ENCODE measurements at regions not wholly inside any gene's neighbourhood (a gene's known extent, or its start where the extent isn't known, plus 50 kb on each side); places are given as distances from the start of the nearest gene placed in this dataset.

- no peaks in the 10 kb centered on the region for H3K4me1 Mint-ChIP-seq
- ATAC-seq (replicated peaks) = no peak
Observed at GRCh38 chr3:34957677-34958076, 681.6 kb upstream of the ARPP21 start.

GRCh38 chr3:34969513-34969912 lies 669.8 kb upstream of the ARPP21 start:
- H3K9me3 Mint-ChIP-seq = no peaks in the 10 kb centered on the region
- no peak overlapping the region for H3K27ac Mint-ChIP-seq
- no peak for DNase-seq
- no peaks in the 10 kb centered on the region for H3K4me1 Mint-ChIP-seq
- ATAC-seq (replicated peaks) = no peak
- H3K4me3 Mint-ChIP-seq = no peak overlapping the region
- no peaks in the 10 kb centered on the region for H3K27me3 Mint-ChIP-seq
- no peaks in the 10 kb centered on the region for H3K36me3 Mint-ChIP-seq

More at GRCh38 chr3:34957677-34958076, 681.6 kb upstream of the ARPP21 start:
- no peak for DNase-seq
- Mint-ChIP-seq H3K9me3 (no peaks in the 10 kb centered on the region), H3K27ac (no peak overlapping the region), H3K36me3 (no peaks in the 10 kb centered on the region), H3K27me3 (no peaks in the 10 kb centered on the region), H3K4me3 (no peak overlapping the region)

DNA sequence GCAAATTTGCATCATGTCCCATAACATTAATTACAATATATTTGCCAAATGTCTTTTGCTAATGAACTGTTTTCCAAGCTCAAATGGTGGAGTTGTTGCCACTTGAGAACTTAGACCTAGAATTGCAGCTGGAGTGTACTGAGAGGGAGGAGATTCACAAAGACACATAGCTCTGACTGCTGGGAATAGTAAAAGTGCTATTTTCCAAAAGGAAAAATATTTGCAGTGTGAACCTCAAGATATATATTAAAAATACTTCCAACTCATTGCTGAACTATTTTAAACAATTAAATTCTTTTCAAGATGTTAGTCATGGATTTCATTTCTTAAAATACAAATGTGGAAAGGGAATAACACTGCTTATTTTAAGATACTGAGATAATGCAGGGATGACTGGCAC lies 666.8 kb upstream of the ARPP21 start:
- no peak overlapping the region for H3K4me3 Mint-ChIP-seq
- H3K27me3 Mint-ChIP-seq = no peaks in the 10 kb centered on the region
- no peaks in the 10 kb centered on the region for H3K36me3 Mint-ChIP-seq
- ATAC-seq (replicated peaks) (no peak), DNase-seq (no peak)
- H3K9me3 Mint-ChIP-seq = peaks cover 3 to 4% of the 10 kb centered on the region in 2 donors
- H3K27ac Mint-ChIP-seq = no peak overlapping the region
- no peaks in the 10 kb centered on the region for H3K4me1 Mint-ChIP-seq

DNA sequence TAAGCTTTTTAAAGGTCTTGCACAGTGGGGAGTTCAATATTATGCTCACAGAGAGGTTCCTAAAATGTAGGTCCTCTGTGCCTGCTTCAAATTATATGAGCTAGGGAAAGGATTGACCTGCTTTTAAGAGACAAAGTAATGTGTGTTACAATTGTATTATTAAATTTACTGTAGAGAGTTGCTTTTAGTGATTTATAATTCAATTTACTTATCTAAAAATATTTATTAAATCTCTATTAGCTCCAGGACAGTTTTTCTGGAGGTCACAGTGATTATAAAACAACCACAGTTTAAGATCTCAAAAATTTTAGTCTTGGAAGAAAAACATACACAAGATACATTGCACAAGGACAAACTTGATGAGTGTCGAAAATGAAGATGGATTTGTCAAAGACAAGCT lies 665.7 kb upstream of the ARPP21 start:
- no peak for ATAC-seq (replicated peaks)
- no peak overlapping the region for H3K27ac Mint-ChIP-seq
- H3K4me1 Mint-ChIP-seq = no peaks in the 10 kb centered on the region
- DNase-seq = no peak
- H3K36me3 Mint-ChIP-seq = no peaks in the 10 kb centered on the region
- no peak overlapping the region for H3K4me3 Mint-ChIP-seq
- no peaks in the 10 kb centered on the region for H3K27me3 Mint-ChIP-seq
- H3K9me3 Mint-ChIP-seq = peaks cover 3 to 4% of the 10 kb centered on the region in 2 donors

DNA sequence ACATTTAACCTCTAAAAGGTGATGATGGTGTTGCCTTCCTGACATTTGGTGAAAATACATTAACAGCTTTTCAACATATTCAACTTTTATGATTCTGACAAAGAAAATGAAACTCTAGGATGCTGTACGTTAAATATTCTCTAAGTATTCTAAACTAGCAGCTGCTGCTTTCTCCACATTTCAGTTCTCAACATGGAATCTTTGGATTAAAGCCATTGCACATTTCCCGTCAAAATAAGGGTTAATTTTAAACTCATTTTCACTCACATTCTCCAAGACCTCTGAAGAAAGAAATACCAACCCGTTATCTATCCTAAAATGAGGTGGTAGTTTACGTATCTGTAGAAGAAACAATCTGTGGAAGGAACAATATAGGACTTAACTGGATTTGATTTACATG lies 655.7 kb upstream of the ARPP21 start:
- ATAC-seq (replicated peaks) = no peak
- Mint-ChIP-seq H3K9me3 (peaks cover 0 to 3% of the 10 kb centered on the region in 2 donors), H3K36me3 (no peaks in the 10 kb centered on the region), H3K27ac (no peak overlapping the region), H3K27me3 (no peaks in the 10 kb centered on the region), H3K4me3 (no peak overlapping the region), H3K4me1 (no peaks in the 10 kb centered on the region)
- DNase-seq = no peak

- no peaks in the 10 kb centered on the region for H3K36me3 Mint-ChIP-seq
- H3K4me1 Mint-ChIP-seq = no peaks in the 10 kb centered on the region
- peaks cover 0 to 2% of the 10 kb centered on the region in 2 donors for H3K9me3 Mint-ChIP-seq
- no peaks in the 10 kb centered on the region for H3K27me3 Mint-ChIP-seq
- ATAC-seq (replicated peaks) = no peak
- no peak overlapping the region for H3K4me3 Mint-ChIP-seq
- H3K27ac Mint-ChIP-seq = no peak overlapping the region
- DNase-seq = no peak
Observed at GRCh38 chr3:34988296-34988695, 651.0 kb upstream of the ARPP21 start.

GRCh38 chr3:34995796-34996430 lies 643.4 kb upstream of the ARPP21 start:
- Mint-ChIP-seq H3K9me3 (peaks cover 0 to 1% of the 10 kb centered on the region in 2 donors), H3K27me3 (no peaks in the 10 kb centered on the region), H3K4me1 (no peaks in the 10 kb centered on the region), H3K4me3 (no peak overlapping the region), H3K27ac (no peak overlapping the region), H3K36me3 (no peaks in the 10 kb centered on the region)
- no peak for ATAC-seq (replicated peaks)
- DNase-seq = no peak

GRCh38 chr3:34998902-34999301 lies 640.4 kb upstream of the ARPP21 start:
- H3K4me3 Mint-ChIP-seq = no peak overlapping the region
- no peaks in the 10 kb centered on the region for H3K36me3 Mint-ChIP-seq
- peaks cover 0 to 1% of the 10 kb centered on the region in 2 donors for H3K9me3 Mint-ChIP-seq
- no peaks in the 10 kb centered on the region for H3K4me1 Mint-ChIP-seq
- no peak overlapping the region for H3K27ac Mint-ChIP-seq
- ATAC-seq (replicated peaks) (no peak), DNase-seq (no peak)
- no peaks in the 10 kb centered on the region for H3K27me3 Mint-ChIP-seq

DNA sequence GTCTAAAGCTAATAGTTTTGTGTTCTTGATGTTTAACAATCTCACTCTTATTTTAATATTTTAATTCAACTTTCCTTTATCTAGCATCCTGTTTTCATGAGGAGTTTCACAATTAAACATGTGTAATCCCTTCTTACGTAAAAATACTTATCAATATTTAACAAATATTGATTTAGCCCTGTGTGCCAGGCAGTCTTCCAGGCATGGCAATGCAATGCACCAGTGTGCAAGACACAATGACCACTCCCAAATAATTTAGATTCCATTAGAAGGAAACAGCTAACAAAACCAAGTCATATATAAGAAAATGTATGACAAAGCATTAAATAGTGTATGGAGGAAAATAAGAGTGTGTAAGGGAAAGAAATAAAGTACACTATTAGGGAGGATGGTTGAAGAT lies 627.1 kb upstream of the ARPP21 start:
- no peak overlapping the region for H3K27ac Mint-ChIP-seq
- H3K27me3 Mint-ChIP-seq = no peaks in the 10 kb centered on the region
- no peak overlapping the region for H3K4me3 Mint-ChIP-seq
- H3K36me3 Mint-ChIP-seq = no peaks in the 10 kb centered on the region
- H3K4me1 Mint-ChIP-seq = peaks cover 0 to 2% of the 10 kb centered on the region in 2 donors
- H3K9me3 Mint-ChIP-seq = peaks cover 0 to 3% of the 10 kb centered on the region in 2 donors
- DNase-seq (no peak), ATAC-seq (replicated peaks) (no peak)

DNA sequence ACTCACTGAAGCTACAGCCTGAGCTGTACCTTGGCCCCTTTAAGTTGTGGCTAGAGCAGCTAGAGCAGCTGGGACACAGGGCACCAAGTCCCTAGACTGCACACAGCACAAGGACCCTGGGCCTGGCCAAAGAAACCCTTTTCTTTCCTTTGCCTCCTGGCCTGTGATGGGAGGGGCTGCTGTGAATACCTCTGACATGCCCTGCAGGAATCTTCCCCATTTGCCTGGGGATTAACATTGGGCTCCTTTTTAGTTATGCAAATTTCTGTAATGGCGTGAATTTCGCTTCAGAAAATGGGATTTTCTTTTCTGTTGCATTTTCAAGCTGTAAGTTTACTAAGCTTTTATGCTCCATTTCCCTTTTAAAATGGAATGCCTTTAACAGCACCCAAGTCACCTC lies 611.2 kb upstream of the ARPP21 start:
- no peak for DNase-seq
- Mint-ChIP-seq H3K27me3 (no peaks in the 10 kb centered on the region), H3K4me1 (no peaks in the 10 kb centered on the region), H3K36me3 (peaks cover 0 to 3% of the 10 kb centered on the region in 2 donors), H3K9me3 (peaks cover 17 to 18% of the 10 kb centered on the region in 2 donors), H3K4me3 (no peak overlapping the region), H3K27ac (no peak overlapping the region)
- ATAC-seq (replicated peaks) = no peak

DNA sequence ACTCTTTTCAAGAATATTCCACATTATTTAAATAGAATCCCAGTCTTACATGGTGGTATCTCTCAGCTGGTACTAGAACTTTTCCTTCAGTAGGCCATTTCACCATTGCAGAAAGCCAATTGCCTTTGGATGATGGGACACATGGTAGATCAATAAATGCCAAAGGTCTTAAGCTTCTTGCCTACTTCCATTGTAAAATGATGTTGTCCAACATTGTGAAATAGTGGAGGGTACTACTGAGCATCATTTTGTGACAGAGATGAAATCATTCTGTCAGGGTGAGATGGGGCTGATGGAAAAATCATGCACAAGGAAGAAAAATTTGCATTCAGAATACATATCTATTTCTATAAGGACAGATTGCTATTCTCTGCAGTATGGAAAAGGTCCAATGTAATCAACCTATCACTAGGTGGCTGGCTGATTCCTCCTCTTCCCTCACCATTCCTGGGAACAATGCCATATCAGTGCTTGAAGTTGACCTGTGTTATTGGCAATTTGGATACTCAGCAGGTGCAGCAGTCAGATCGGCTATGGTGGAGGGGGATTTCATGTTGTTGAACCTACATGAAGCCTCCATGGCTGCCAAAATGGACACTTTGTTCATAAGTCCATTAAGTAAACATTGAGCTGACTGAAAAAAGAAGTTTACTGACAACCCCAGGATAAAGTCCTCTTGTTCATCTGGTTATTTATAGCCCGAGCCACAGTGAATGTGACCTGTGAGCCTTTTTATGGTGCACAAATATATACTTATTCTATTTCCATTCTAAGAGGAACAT lies 596.9 kb upstream of the ARPP21 start:
- H3K27ac Mint-ChIP-seq = no peak overlapping the region
- H3K36me3 Mint-ChIP-seq = no peaks in the 10 kb centered on the region
- H3K4me3 Mint-ChIP-seq = no peak overlapping the region
- ATAC-seq (replicated peaks) (no peak), DNase-seq (no peak)
- no peaks in the 10 kb centered on the region for H3K4me1 Mint-ChIP-seq
- no peaks in the 10 kb centered on the region for H3K9me3 Mint-ChIP-seq
- no peaks in the 10 kb centered on the region for H3K27me3 Mint-ChIP-seq

DNA sequence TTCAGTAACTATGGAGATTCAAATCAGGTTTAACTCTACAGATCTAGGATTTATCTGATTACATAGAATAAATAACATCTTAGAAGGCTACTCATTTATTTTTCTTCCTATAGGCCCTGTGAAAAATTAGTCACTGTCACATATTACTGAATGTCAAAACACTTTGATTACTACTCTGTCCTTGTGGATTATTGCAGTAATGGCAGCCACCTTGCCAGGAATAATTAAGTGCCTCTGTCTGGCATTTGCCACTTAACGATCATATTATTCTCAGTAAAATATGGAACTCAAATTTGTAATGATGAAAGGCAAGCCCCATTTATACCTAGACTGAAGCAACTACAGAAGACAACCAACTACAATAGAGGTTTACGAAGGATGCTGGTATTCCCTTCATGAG lies 596.3 kb upstream of the ARPP21 start:
- Mint-ChIP-seq H3K27ac (no peak overlapping the region), H3K9me3 (no peaks in the 10 kb centered on the region), H3K36me3 (no peaks in the 10 kb centered on the region), H3K4me1 (no peaks in the 10 kb centered on the region), H3K27me3 (no peaks in the 10 kb centered on the region), H3K4me3 (no peak overlapping the region)
- DNase-seq (no peak), ATAC-seq (replicated peaks) (no peak)

DNA sequence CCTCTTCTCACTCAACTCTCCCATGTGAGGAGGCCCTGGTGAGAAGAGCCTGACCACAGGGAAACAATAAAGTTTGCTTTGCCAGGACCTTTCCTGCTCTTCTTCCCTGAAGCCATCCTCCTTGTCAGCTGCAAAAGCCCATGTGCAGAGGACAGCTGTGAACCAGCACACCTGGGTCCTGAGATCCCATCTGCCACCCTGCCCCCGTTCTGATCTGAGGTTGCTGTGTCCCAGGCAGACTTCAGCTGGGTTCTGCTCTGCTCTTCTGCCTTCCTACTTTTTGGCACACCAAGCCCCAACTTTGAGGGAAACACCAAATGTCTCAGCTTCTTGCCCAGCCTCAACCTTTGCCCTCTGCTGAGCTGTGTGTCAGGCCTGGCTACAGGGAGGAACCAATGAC lies 595.1 kb upstream of the ARPP21 start:
- peak in 1 of 2 donors; percentile 7 for ATAC-seq (replicated peaks)
- no peaks in the 10 kb centered on the region for H3K9me3 Mint-ChIP-seq
- no peak for DNase-seq
- no peaks in the 10 kb centered on the region for H3K4me1 Mint-ChIP-seq
- H3K27me3 Mint-ChIP-seq = no peaks in the 10 kb centered on the region
- H3K4me3 Mint-ChIP-seq = no peak overlapping the region
- no peaks in the 10 kb centered on the region for H3K36me3 Mint-ChIP-seq
- no peak overlapping the region for H3K27ac Mint-ChIP-seq

GRCh38 chr3:35045118-35045517 lies 594.2 kb upstream of the ARPP21 start:
- Mint-ChIP-seq H3K36me3 (no peaks in the 10 kb centered on the region), H3K27ac (no peak overlapping the region), H3K27me3 (no peaks in the 10 kb centered on the region), H3K9me3 (no peaks in the 10 kb centered on the region), H3K4me3 (no peak overlapping the region), H3K4me1 (no peaks in the 10 kb centered on the region)
- DNase-seq (no peak), ATAC-seq (replicated peaks) (no peak)

DNA sequence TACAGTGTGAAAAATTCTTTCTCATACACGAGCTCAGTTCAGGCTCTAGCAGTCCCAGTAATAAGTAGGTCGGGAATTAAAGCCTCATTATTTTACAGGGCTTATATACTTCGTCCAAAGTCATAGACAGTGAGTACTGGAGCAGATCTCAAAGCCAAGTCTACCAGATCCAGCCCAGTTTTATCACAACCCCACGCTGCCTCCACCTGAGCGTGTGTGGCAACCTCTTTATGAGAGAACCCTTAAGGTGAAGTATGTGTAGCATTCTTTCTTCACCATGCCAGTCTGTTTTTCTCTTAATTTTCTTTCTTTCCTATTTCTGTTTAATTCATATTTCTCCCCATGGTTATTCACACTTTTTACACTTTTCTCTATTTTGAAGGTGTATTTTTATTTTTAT lies 574.6 kb upstream of the ARPP21 start:
- DNase-seq (no peak), ATAC-seq (replicated peaks) (no peak)
- H3K36me3 Mint-ChIP-seq = no peaks in the 10 kb centered on the region
- no peak overlapping the region for H3K4me3 Mint-ChIP-seq
- H3K27ac Mint-ChIP-seq = no peak overlapping the region
- H3K4me1 Mint-ChIP-seq = no peaks in the 10 kb centered on the region
- H3K9me3 Mint-ChIP-seq = peaks cover 0 to 4% of the 10 kb centered on the region in 2 donors
- H3K27me3 Mint-ChIP-seq = no peaks in the 10 kb centered on the region

Data from stimulated activated naive B cell treated with anti-CD40 and anti-IgM and Interleukin-4, amounts not matched to agents 10 μg/mL and 1 μg/mL and 100 μg/mL, for 72 hours (primary cell).